H9 (cell line): ENCODE measurements at regions not wholly inside any gene's neighbourhood (a gene's known extent, or its start where the extent isn't known, plus 50 kb on each side); places are given as distances from the start of the nearest gene placed in this dataset.

Experiments
- DNase-seq: peaks from one replicate; pipeline ENCODE4 v3.0.0-alpha.2; 2017
- H2AFZ ChIP-seq: one replicate; pipeline ENCODE4 v1.6.1; 2013; ENCODE audit warnings: mild to moderate bottlenecking, low read length, control low read depth, moderate library complexity
- H2AK5ac ChIP-seq: 2 replicates; pipeline ENCODE4 v1.6.1; 2013; ENCODE audit warnings: low read length, control low read depth, mixed read lengths; ENCODE audit not compliant: insufficient read length
- H2BK120ac ChIP-seq: one replicate; pipeline ENCODE4 v1.6.1; 2013; ENCODE audit warnings: low read depth, mild to moderate bottlenecking, low read length, control low read depth, inconsistent platforms; ENCODE audit not compliant: poor library complexity, severe bottlenecking
- H2BK12ac ChIP-seq: 2 replicates; pipeline ENCODE4 v1.6.1; 2013; ENCODE audit warnings: low read length, control low read depth, mixed read lengths, low read depth; ENCODE audit not compliant: insufficient read length
- H2BK15ac ChIP-seq: 2 replicates; pipeline ENCODE4 v1.6.1; 2013; ENCODE audit warnings: low read depth, low read length, control low read depth
- H2BK20ac ChIP-seq: one replicate; pipeline ENCODE4 v1.6.1; 2013; ENCODE audit warnings: low read depth, mild to moderate bottlenecking, low read length, control low read depth, inconsistent platforms; ENCODE audit not compliant: poor library complexity, severe bottlenecking
- H2BK5ac ChIP-seq: 2 replicates; pipeline ENCODE4 v1.6.1; 2013; ENCODE audit warnings: low read length, control low read depth, mixed read lengths; ENCODE audit not compliant: insufficient read length
- H3K14ac ChIP-seq: 2 replicates; pipeline ENCODE4 v1.6.1; 2013; ENCODE audit warnings: low read length, control low read depth; ENCODE audit not compliant: insufficient read depth
- H3K18ac ChIP-seq: 2 replicates; pipeline ENCODE4 v1.6.1; 2013; ENCODE audit warnings: low read depth, mild to moderate bottlenecking, mixed read lengths, low read length, control low read depth; ENCODE audit not compliant: insufficient read length
- H3K23ac ChIP-seq: 2 replicates; pipeline ENCODE4 v1.6.1; 2013; ENCODE audit warnings: low read length, control low read depth, mixed read lengths, low read depth; ENCODE audit not compliant: insufficient read length
- H3K23me2 ChIP-seq: 2 replicates; pipeline ENCODE4 v1.6.1; 2013; ENCODE audit warnings: low read depth, mild to moderate bottlenecking, mixed read lengths, low read length, control low read depth; ENCODE audit not compliant: insufficient read length, poor library complexity, severe bottlenecking
- H3K27ac ChIP-seq: 2 replicates; pipeline ENCODE4 v1.5.1; 2013; ENCODE audit warnings: low read length, control low read depth, mixed read lengths, low read depth; ENCODE audit not compliant: insufficient read length
- H3K27me3 ChIP-seq: 2 replicates; pipeline ENCODE4 v1.6.1; 2013; ENCODE audit warnings: low read length, control low read depth, inconsistent platforms; ENCODE audit not compliant: insufficient read depth
- H3K4ac ChIP-seq: 2 replicates; pipeline ENCODE4 v1.6.1; 2013; ENCODE audit warnings: low read depth, mild to moderate bottlenecking, control low read depth, inconsistent platforms, low read length, moderate library complexity
- H3K4me1 ChIP-seq: 2 replicates; pipeline ENCODE4 v1.6.1; 2013; ENCODE audit warnings: low read length, control low read depth, inconsistent platforms; ENCODE audit not compliant: insufficient read depth
- H3K4me2 ChIP-seq: 2 replicates; pipeline ENCODE4 v1.6.1; 2013; ENCODE audit warnings: low read length, control low read depth, mixed read lengths; ENCODE audit not compliant: insufficient read length, insufficient read depth
- H3K56ac ChIP-seq: 2 replicates; pipeline ENCODE4 v1.6.1; 2013; ENCODE audit warnings: low read depth, mild to moderate bottlenecking, mixed read lengths, low read length, control low read depth; ENCODE audit not compliant: insufficient read length
- H3K79me1 ChIP-seq: 2 replicates; pipeline ENCODE4 v1.6.1; 2013; ENCODE audit warnings: low read depth, mild to moderate bottlenecking, moderate library complexity, low read length, control low read depth, inconsistent platforms; ENCODE audit not compliant: insufficient read depth, poor library complexity, severe bottlenecking
- H3K79me2 ChIP-seq: 2 replicates; pipeline ENCODE4 v1.6.1; 2013; ENCODE audit warnings: low read length, control low read depth, inconsistent platforms; ENCODE audit not compliant: insufficient read depth
- H3K9ac ChIP-seq: 2 replicates; pipeline ENCODE4 v1.6.1; 2013; ENCODE audit warnings: low read length, control low read depth, mixed read lengths; ENCODE audit not compliant: insufficient read length; ENCODE audit errors: extremely low read depth
- H3K9me3 ChIP-seq: one replicate; pipeline ENCODE4 v1.6.1; 2013; ENCODE audit warnings: low read depth, low read length, inconsistent platforms; ENCODE audit not compliant: control insufficient read depth
- H3T11ph ChIP-seq: one replicate; pipeline ENCODE4 v1.6.1; 2013; ENCODE audit warnings: mild to moderate bottlenecking, low read length, control low read depth, inconsistent platforms
- H4K20me1 ChIP-seq: one replicate; pipeline ENCODE4 v1.6.1; 2013; ENCODE audit not compliant: control insufficient read depth, insufficient read length, insufficient read depth
- H4K5ac ChIP-seq: 2 replicates; pipeline ENCODE4 v1.6.1; 2013; ENCODE audit warnings: low read depth, mild to moderate bottlenecking, mixed read lengths, low read length, control low read depth; ENCODE audit not compliant: insufficient read length
- H4K8ac ChIP-seq: replicated peaks from 2 replicates; pipeline ENCODE4 v1.6.1; 2013; ENCODE audit warnings: low read length, control low read depth, mixed read lengths, low read depth; ENCODE audit not compliant: insufficient read length
- H4K91ac ChIP-seq: 2 replicates; pipeline ENCODE4 v1.6.1; 2013; ENCODE audit warnings: low read depth, mild to moderate bottlenecking, moderate library complexity, mixed read lengths, low read length, control low read depth; ENCODE audit not compliant: insufficient read length
- H3K27ac Mint-ChIP-seq, 3 experiments: 2 replicates in 2 of 3; 3 replicates in 1 of 3; pipeline ENCODE4 v1.8.0; 2020 to 2021; ENCODE audit warnings: mixed read lengths in 3 of 3, mild to moderate bottlenecking in 1 of 3, moderate library complexity in 1 of 3
- H3K27me3 Mint-ChIP-seq: 2 replicates; pipeline ENCODE4 v1.8.0; 2021; ENCODE audit warnings: low read depth, mild to moderate bottlenecking, moderate library complexity, mixed read lengths
- H3K36me3 Mint-ChIP-seq, 3 experiments: 2 replicates in 2 of 3; 3 replicates in 1 of 3; pipeline ENCODE4 v1.8.0; 2020 to 2021; ENCODE audit warnings: low read depth in 3 of 3, mixed read lengths in 3 of 3; ENCODE audit not compliant: insufficient read depth in 1 of 3
- H3K4me1 Mint-ChIP-seq, 2 experiments: 2 replicates each; pipeline ENCODE4 v1.8.0; 2020; ENCODE audit warnings: mixed read lengths in 2 of 2
- H3K4me3 Mint-ChIP-seq, 2 experiments: 2 replicates in 1 of 2; 3 replicates in 1 of 2; pipeline ENCODE4 v1.8.0; 2020 to 2021; ENCODE audit warnings: mild to moderate bottlenecking in 2 of 2, mixed read lengths in 2 of 2, moderate library complexity in 1 of 2
- H3K9me3 Mint-ChIP-seq, 2 experiments: 2 replicates in 1 of 2; 3 replicates in 1 of 2; pipeline ENCODE4 v1.8.0; 2020; ENCODE audit warnings: mild to moderate bottlenecking in 2 of 2, mixed read lengths in 2 of 2, moderate library complexity in 1 of 2
- CTCF ChIP-seq: fragments of 200-600 bp; sonication (generic); conservative IDR thresholded peaks from 3 replicates; pipeline ENCODE4 v1.8.0; 2021; ENCODE audit warnings: antibody characterized with exemption, mild to moderate bottlenecking
- whole genome bisulfite sequencing: extraction: QIAGEN DNeasy Blood & Tissue Kit; methylation state at CpG from one replicate; pipeline ENCODE4 v1.1.7; 2013; ENCODE audit warnings: missing lambda C conversion rate, low lambda C conversion rate, mixed read lengths; ENCODE audit not compliant: insufficient read length; ENCODE audit errors: extremely low coverage; 5-methylcytosine and 5-hydroxymethylcytosine counted together

- H2AK5ac ChIP-seq = no peak overlapping the region
- Mint-ChIP-seq H3K27ac (no peak overlapping the region), H3K9me3 (peaks cover 0 to 4% of the 10 kb centered on the region in 2 experiments; a peak in 2 of 5 replicates), H3K36me3 (no peaks in the 10 kb centered on the region; a peak in 1 of 7 replicates), H3K4me1 (no peaks in the 10 kb centered on the region), H3K27me3 (no peaks in the 10 kb centered on the region), H3K4me3 (no peak overlapping the region)
- no peak overlapping the region for H3K4me2 ChIP-seq
- H4K8ac ChIP-seq = no peak overlapping the region
- no peak overlapping the region for H2BK20ac ChIP-seq
- H2AFZ ChIP-seq = no peak overlapping the region
- no peaks in the 10 kb centered on the region for H3K23me2 ChIP-seq
- H3K56ac ChIP-seq = no peak overlapping the region
- no peak overlapping the region for H3T11ph ChIP-seq
- H3K79me1 ChIP-seq = no peaks in the 10 kb centered on the region
- no peak for TF ChIP-seq CTCF
- no peak overlapping the region for H2BK15ac ChIP-seq
- H3K9ac ChIP-seq = no peak overlapping the region
- H3K23ac ChIP-seq = no peak overlapping the region
- H3K27me3 ChIP-seq = no peaks in the 10 kb centered on the region
- H4K91ac ChIP-seq = no peak overlapping the region
- H3K27ac ChIP-seq = no peak overlapping the region
- H4K5ac ChIP-seq = no peak overlapping the region
- no peaks in the 10 kb centered on the region for H3K9me3 ChIP-seq
- H2BK12ac ChIP-seq = no peak overlapping the region
- H3K18ac ChIP-seq = no peak overlapping the region
- H2BK5ac ChIP-seq = no peak overlapping the region
- no peak overlapping the region for H3K4ac ChIP-seq
- WGBS = no CpG with 5 or more reads among the region's 3 CpGs
- no peaks in the 10 kb centered on the region for H3K79me2 ChIP-seq
- no peak overlapping the region for H2BK120ac ChIP-seq
- no peaks in the 10 kb centered on the region for H3K4me1 ChIP-seq
- no peak for DNase-seq
- no peak overlapping the region for H3K14ac ChIP-seq
- H4K20me1 ChIP-seq = no peaks in the 10 kb centered on the region
Observed at GRCh38 chr5:145511351-145511750, 323.8 kb downstream of the PRELID2 start.
